ENCODE measurements at regions not wholly inside any gene's neighbourhood (a gene's known extent, or its start where the extent isn't known, plus 50 kb on each side); places are given as distances from the start of the nearest gene placed in this dataset.
A peak's percentile ranks its signal among the peaks of the same experiment; 100 is the strongest.

GRCh38 chr5:2338686-2339085, 412.8 kb downstream of the IRX2 start:
- DNase-seq: no peak

GRCh38 chr5:2335733-2336515, 415.6 kb downstream of the IRX2 start:
- DNase-seq: no peak

GRCh38 chr5:2335125-2335732, 416.2 kb downstream of the IRX2 start:
- no peak for DNase-seq

GRCh38 chr5:2334719-2335118, 416.8 kb downstream of the IRX2 start:
- peak in 1 of 58 donors; percentile 2 for DNase-seq

GRCh38 chr5:2333291-2333690, 418.2 kb downstream of the IRX2 start:
- DNase-seq: no peak

- DNase-seq: no peak
These were observed 419.0 kb downstream of the IRX2 start for GRCh38 chr5:2332521-2332920.

- DNase-seq: no peak
These were observed 420.9 kb downstream of the IRX2 start for GRCh38 chr5:2330325-2331130.

- DNase-seq: no peak
These were observed 421.7 kb downstream of the IRX2 start for GRCh38 chr5:2329741-2330140.

GRCh38 chr5:2326601-2327000, 424.9 kb downstream of the IRX2 start:
- DNase-seq: no peak

- no peak for DNase-seq
These were observed 426.7 kb downstream of the IRX2 start for GRCh38 chr5:2324788-2325187.

GRCh38 chr5:2320611-2321010, 430.9 kb downstream of the IRX2 start:
- DNase-seq: no peak

- no peak for DNase-seq
These were observed 433.9 kb downstream of the IRX2 start for GRCh38 chr5:2317540-2317939.

GRCh38 chr5:2311851-2312250, 429.1 kb upstream of the IRX4 start:
- no peak for DNase-seq

- DNase-seq: no peak
These were observed 428.2 kb upstream of the IRX4 start for GRCh38 chr5:2310946-2311345.

GRCh38 chr5:2307631-2308030, 424.9 kb upstream of the IRX4 start:
- no peak for DNase-seq

GRCh38 chr5:2306711-2307110, 424.0 kb upstream of the IRX4 start:
- DNase-seq: no peak

- no peak for DNase-seq
These were observed 420.8 kb upstream of the IRX4 start for GRCh38 chr5:2303431-2304100.

GRCh38 chr5:2302169-2302568, 419.4 kb upstream of the IRX4 start:
- DNase-seq: no peak

GRCh38 chr5:2300861-2301574, 418.3 kb upstream of the IRX4 start:
- DNase-seq: no peak

- no peak for DNase-seq
These were observed 417.7 kb upstream of the IRX4 start for GRCh38 chr5:2300421-2300820.

All from anterior cingulate cortex (tissue), 58 donors.